NCI-H82 treated with DMSO at 0.1 percent for 48 hours (cell line): ENCODE measurements at regions not wholly inside any gene's neighbourhood (a gene's known extent, or its start where the extent isn't known, plus 50 kb on each side); places are given as distances from the start of the nearest gene placed in this dataset.

Experiments used
- DNase-seq: peaks from one replicate; lab custom pipeline; 2025; ENCODE audit not compliant: unreplicated experiment; lab: John Stamatoyannopoulos, UW

- DNase-seq, result no peak
Measured at GRCh38 chr10:130425169-130425568, 289.0 kb downstream of the GLRX3 start.

- no peak for DNase-seq
Measured at GRCh38 chr10:130425881-130426435, 289.8 kb downstream of the GLRX3 start.

- no peak for DNase-seq
Measured at GRCh38 chr10:130427216-130427722, 291.1 kb downstream of the GLRX3 start.

- no peak for DNase-seq
Measured at GRCh38 chr10:130428936-130429335, 292.7 kb downstream of the GLRX3 start.

- no peak for DNase-seq
Measured at GRCh38 chr10:130429809-130430208, 293.6 kb downstream of the GLRX3 start.

GRCh38 chr10:130430291-130430690 is 294.1 kb downstream of the GLRX3 start:
- DNase-seq, result no peak

GRCh38 chr10:130430852-130431704 is 294.9 kb downstream of the GLRX3 start:
- DNase-seq, result no peak

GRCh38 chr10:130432271-130432670 is 296.1 kb downstream of the GLRX3 start:
- DNase-seq, result no peak

GRCh38 chr10:130432850-130433249 is 296.7 kb downstream of the GLRX3 start:
- no peak for DNase-seq

- no peak for DNase-seq
Measured at GRCh38 chr10:130434446-130435385, 298.5 kb downstream of the GLRX3 start.

GRCh38 chr10:130435961-130436360 is 299.8 kb downstream of the GLRX3 start:
- no peak for DNase-seq

GRCh38 chr10:130438861-130439260 is 302.7 kb downstream of the GLRX3 start:
- DNase-seq, result no peak

GRCh38 chr10:130439766-130440165 is 303.6 kb downstream of the GLRX3 start:
- no peak for DNase-seq

- no peak for DNase-seq
Measured at GRCh38 chr10:130440494-130440893, 304.3 kb downstream of the GLRX3 start.

- no peak for DNase-seq
Measured at GRCh38 chr10:130440971-130441370, 304.8 kb downstream of the GLRX3 start.

GRCh38 chr10:130443066-130443465 is 306.9 kb downstream of the GLRX3 start:
- DNase-seq, result no peak

- no peak for DNase-seq
Measured at GRCh38 chr10:130453036-130453720, 317.0 kb downstream of the GLRX3 start.

- no peak for DNase-seq
Measured at GRCh38 chr10:130453721-130454542, 317.7 kb downstream of the GLRX3 start.

GRCh38 chr10:130454543-130455000 is 318.4 kb downstream of the GLRX3 start:
- no peak for DNase-seq
